GM12892 (cell line): ENCODE measurements at regions not wholly inside any gene's neighbourhood (a gene's known extent, or its start where the extent isn't known, plus 50 kb on each side); places are given as distances from the start of the nearest gene placed in this dataset.

Experiments used
- POLR2A ChIP-seq: IDR thresholded peaks from 2 replicates; pipeline ENCODE4 v1.6.1; 2011; ENCODE audit warnings: low read depth, low read length, control low read depth
- POLR2AphosphoS5 ChIP-seq: IDR thresholded peaks from 2 replicates; pipeline ENCODE4 v1.6.1; 2011; ENCODE audit warnings: low read depth, low read length, control low read depth

DNA sequence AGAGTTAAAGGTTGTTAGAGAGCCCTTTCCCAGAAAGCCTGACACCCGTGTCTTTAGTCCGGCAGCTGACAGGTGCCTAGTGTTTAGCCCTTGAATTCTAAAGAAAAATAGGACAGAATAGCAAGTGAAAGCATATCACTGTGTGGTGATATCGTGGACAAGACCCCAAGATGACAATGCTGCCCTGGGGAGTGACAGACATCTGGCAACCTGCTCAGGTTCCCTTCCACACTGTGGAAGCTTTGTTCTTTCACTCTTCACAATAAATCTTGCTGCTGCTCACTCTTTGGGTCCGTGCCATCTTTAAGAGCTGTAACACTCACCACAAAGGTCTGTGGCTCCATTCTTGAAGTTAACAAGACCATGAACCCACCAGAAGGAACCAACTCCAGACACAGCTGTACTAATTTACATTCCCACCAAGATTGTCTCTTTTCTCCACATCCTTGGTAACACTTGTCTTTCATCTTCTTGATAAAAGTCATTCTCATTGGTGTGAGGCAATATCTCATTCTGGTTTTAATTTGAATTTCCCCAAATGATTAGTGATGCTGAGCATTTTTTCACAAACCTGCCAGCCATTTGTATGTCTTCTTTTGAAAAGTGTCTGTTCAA is 107.6 kb upstream of the SGIP1 start:
- TF ChIP-seq POLR2AphosphoS5 (no peak), POLR2A (no peak)
